ENCODE measurements at regions not wholly inside any gene's neighbourhood (a gene's known extent, or its start where the extent isn't known, plus 50 kb on each side); places are given as distances from the start of the nearest gene placed in this dataset.

DNA sequence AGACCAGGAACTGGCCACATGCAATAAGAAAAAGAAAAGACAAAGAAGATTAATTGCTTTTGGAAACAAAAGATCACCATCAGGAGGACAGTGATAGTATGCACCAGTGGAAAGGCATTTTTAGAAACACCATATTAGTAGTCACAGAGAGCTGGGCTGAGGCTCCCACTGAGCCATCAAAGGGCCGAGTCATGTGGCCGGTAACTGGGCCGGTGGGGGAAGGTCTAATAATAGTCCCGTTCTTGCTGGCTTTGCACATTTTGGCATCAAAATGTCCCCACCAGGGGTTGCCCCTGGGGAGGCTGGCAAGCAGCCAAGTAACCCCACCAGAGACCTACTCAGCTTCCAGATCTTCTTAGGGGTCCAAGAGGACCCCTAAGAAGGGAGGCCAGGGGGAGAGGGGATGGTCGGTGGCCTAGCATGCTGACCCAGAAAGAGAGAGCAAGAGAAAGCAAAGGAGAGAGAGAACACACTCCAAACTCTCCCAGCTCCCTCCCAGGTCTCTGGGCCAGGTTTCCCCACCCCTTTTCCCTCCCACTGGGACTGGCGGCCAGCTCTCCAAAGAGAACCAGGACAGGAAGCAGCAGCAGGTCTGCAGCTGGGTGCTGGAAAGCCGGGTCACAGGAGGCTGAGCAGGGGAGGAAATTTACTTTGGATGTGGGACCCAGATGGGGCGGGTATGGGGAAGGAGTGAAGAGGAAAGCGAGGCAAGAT lies 70.2 kb upstream of the FGFR2 start:
- TF ChIP-seq, protein P1, sequence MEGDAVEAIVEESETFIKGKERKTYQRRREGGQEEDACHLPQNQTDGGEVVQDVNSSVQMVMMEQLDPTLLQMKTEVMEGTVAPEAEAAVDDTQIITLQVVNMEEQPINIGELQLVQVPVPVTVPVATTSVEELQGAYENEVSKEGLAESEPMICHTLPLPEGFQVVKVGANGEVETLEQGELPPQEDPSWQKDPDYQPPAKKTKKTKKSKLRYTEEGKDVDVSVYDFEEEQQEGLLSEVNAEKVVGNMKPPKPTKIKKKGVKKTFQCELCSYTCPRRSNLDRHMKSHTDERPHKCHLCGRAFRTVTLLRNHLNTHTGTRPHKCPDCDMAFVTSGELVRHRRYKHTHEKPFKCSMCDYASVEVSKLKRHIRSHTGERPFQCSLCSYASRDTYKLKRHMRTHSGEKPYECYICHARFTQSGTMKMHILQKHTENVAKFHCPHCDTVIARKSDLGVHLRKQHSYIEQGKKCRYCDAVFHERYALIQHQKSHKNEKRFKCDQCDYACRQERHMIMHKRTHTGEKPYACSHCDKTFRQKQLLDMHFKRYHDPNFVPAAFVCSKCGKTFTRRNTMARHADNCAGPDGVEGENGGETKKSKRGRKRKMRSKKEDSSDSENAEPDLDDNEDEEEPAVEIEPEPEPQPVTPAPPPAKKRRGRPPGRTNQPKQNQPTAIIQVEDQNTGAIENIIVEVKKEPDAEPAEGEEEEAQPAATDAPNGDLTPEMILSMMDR (IDR thresholded peaks at IDR 0.05), result peak in 1 of 3 donors; percentile 6
- no peak for TF ChIP-seq POLR2A (IDR thresholded peaks at IDR 0.05)

Measured in ovary (tissue), 3 donors.